ENCODE measurements at regions not wholly inside any gene's neighbourhood (a gene's known extent, or its start where the extent isn't known, plus 50 kb on each side); places are given as distances from the start of the nearest gene placed in this dataset.
"Not testable (repeated sequence)": the region's sequence is repeated elsewhere in the genome, so short reads cannot be mapped to it uniquely, and the experiment has no call there.

- H3K4me3 ChIP-seq (ENCODE audit: low read depth, low read length); DNase-seq (ENCODE audit: low read depth): not testable (repeated sequence)
Observed at GRCh38 chr15:20680257-20680815, 138.7 kb upstream of the GOLGA6L6 start.

DNA sequence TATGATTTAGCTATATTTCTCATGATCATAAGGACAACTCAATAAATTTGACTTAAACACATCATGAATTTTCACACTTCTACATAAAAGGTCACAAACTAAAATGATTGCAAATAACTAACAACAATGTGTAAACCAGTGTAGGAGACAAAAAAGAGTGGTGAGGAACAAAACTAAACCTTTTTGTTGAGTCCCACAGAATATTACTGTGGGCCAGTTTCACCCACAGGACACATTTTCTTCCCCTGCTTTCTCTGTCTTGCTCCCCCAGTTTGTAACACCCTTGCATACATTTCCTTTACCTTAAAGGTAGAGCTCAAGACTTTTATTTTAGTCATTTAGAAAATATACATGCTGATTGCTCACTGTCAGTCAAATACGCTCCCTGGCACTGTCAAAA lies 130.9 kb upstream of the GOLGA6L6 start:
- DNase-seq (ENCODE audit: low read depth), result no peak
- H3K4me3 ChIP-seq (ENCODE audit: low read depth, low read length), result no peak overlapping the region
- TF ChIP-seq CTCF (conservative IDR thresholded peaks at IDR 0.05; ENCODE audit: low read depth, low read length), result no peak

- no peak for DNase-seq (ENCODE audit: low read depth)
- H3K4me3 ChIP-seq (ENCODE audit: low read depth, low read length), result no peak overlapping the region
- TF ChIP-seq CTCF (conservative IDR thresholded peaks at IDR 0.05; ENCODE audit: low read depth, low read length), result no peak
Observed at GRCh38 chr15:20671675-20672074, 130.1 kb upstream of the GOLGA6L6 start.

GRCh38 chr15:20666410-20666809 lies 124.8 kb upstream of the GOLGA6L6 start:
- DNase-seq (ENCODE audit: low read depth); H3K4me3 ChIP-seq (ENCODE audit: low read depth, low read length): not testable (repeated sequence)

DNA sequence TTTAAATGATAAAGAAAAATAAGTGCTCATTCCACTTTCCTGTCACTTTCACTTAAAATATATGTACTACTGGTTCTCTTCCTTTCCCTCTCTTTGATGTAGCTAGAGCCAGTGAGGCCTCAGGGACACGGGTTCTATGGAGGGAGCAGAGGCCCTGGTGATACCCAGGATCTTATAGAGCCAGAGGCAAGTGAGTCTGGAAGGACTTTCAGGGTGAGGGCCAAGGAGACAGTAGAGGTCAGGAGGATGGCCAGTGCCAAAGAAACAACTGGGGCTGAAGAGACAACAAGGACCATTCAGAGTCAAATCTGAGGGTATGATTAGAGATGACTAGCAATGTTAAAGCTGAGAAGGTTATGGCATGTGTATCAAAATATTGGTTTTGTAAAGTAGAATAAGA lies 124.1 kb upstream of the GOLGA6L6 start:
- DNase-seq (ENCODE audit: low read depth), result no peak
- no peak overlapping the region for H3K4me3 ChIP-seq (ENCODE audit: low read depth, low read length)
- TF ChIP-seq CTCF (conservative IDR thresholded peaks at IDR 0.05; ENCODE audit: low read depth, low read length), result no peak

DNA sequence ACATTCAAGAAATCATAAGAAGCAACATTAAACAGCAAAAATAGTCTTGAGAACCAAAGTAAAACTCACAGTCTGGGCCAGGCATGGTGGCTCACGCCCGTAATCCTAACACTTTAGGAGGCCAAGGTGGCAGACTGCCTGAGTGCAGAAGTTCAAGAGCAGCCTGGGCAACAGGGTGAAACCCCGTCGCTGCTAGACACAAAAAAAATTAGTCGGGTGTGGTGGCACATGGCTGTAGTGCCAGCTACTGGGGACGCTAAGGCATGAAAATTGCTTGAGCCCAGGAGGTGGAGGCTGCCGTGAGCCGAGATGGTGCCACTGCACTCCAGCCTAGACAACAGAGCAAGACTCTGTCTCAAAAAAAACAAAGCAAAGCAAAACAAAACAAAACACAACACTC lies 117.7 kb upstream of the GOLGA6L6 start:
- TF ChIP-seq CTCF (conservative IDR thresholded peaks at IDR 0.05; ENCODE audit: low read depth, low read length), result no peak
- H3K4me3 ChIP-seq (ENCODE audit: low read depth, low read length), result no peak overlapping the region
- DNase-seq (ENCODE audit: low read depth), result no peak

GRCh38 chr15:20658024-20658423 lies 116.4 kb upstream of the GOLGA6L6 start:
- DNase-seq (ENCODE audit: low read depth), result no peak
- no peak for TF ChIP-seq CTCF (conservative IDR thresholded peaks at IDR 0.05; ENCODE audit: low read depth, low read length)
- no peak overlapping the region for H3K4me3 ChIP-seq (ENCODE audit: low read depth, low read length)

DNA sequence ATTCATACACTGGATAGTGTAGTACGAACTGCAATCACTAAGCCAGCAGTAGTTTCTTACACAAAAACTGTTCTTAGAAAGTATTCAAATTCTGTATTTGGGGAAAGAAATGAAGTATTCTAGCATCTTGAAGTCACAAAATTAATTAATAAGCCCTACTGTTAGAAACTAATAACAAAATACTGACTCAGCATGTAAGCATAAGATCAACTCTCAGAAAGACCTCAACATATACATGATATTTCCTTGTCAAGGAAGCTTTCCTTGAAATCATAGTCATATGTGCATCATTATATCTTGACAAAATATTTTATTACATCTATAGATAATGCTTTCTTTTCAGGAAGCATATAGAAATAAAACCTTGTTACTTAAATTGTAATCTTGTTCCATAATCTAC lies 115.5 kb upstream of the GOLGA6L6 start:
- no peak for DNase-seq (ENCODE audit: low read depth)
- no peak overlapping the region for H3K4me3 ChIP-seq (ENCODE audit: low read depth, low read length)
- TF ChIP-seq CTCF (conservative IDR thresholded peaks at IDR 0.05; ENCODE audit: low read depth, low read length), result no peak
